ENCODE measurements at regions not wholly inside any gene's neighbourhood (a gene's known extent, or its start where the extent isn't known, plus 50 kb on each side); places are given as distances from the start of the nearest gene placed in this dataset.

DNA sequence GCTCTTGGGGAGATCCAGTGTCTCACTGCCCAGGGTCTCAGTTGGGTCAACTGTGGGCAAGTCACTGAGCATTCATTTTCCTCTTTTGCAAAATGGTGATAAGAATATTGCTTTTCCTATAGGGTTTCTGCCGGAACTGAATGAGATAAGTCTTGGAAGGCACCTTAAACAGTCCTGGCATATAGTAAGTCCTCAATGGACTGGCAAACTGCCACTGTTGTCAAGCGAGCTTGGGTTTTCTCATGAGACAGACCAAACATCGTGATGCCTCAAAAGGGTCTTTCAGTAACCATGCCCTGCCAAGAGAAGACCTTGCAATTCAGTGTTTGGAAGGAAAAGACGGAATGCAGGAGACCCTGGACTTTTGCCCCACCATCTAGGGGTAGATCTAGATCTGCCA lies 251.5 kb downstream of the WDR11 start:
- TF ChIP-seq EZH2 (IDR thresholded peaks at IDR 0.05; ENCODE audit: low read depth, unreplicated experiment) (no peak), POLR2AphosphoS5 (IDR thresholded peaks at IDR 0.05; ENCODE audit: low read depth) (no peak), CREB1 (CRISPR knock-in tag; IDR thresholded peaks at IDR 0.05; ENCODE audit: low read depth) (no peak)

Measured in GM23338 (cell line).